Muscle of leg (tissue), 3 donors: ENCODE measurements at regions not wholly inside any gene's neighbourhood (a gene's known extent, or its start where the extent isn't known, plus 50 kb on each side); places are given as distances from the start of the nearest gene placed in this dataset.
A peak's percentile ranks its signal among the peaks of the same experiment; 100 is the strongest.

Experiments used
- DNase-seq: peaks from one replicate; pipeline ENCODE4 v3.0.0; 2013
- H3K27ac ChIP-seq: one replicate; pipeline ENCODE4 v1.5.1; 2013; ENCODE audit warnings: mild to moderate bottlenecking, low read length, control low read depth
- H3K27me3 ChIP-seq: one replicate; pipeline ENCODE4 v1.6.1; 2013; ENCODE audit warnings: low read length; ENCODE audit not compliant: control insufficient read depth, insufficient read depth
- H3K36me3 ChIP-seq: one replicate; pipeline ENCODE4 v1.6.1; 2013; ENCODE audit warnings: low read length; ENCODE audit not compliant: control insufficient read depth, insufficient read depth
- H3K4me1 ChIP-seq: one replicate; pipeline ENCODE4 v1.6.1; 2013; ENCODE audit warnings: low read length; ENCODE audit not compliant: control insufficient read depth, insufficient read depth
- H3K4me3 ChIP-seq: one replicate; pipeline ENCODE4 v1.5.1; 2013; ENCODE audit warnings: low read length, control low read depth
- H3K9me3 ChIP-seq: replicated peaks from 2 replicates; pipeline ENCODE4 v1.6.1; 2013; ENCODE audit warnings: low read depth, low read length; ENCODE audit not compliant: control insufficient read depth
- WGBS: methylation state at CpG from one replicate; pipeline ENCODE4 v1.1.5; 2013; ENCODE audit warnings: missing lambda C conversion rate; ENCODE audit not compliant: insufficient coverage; 5-methylcytosine and 5-hydroxymethylcytosine counted together

GRCh38 chr3:111311126-111311525, 230.9 kb upstream of the CD96 start:
- Histone ChIP-seq H3K27ac (no peak overlapping the region), H3K4me3 (no peak overlapping the region), H3K4me1 (peaks cover 5% of the 10 kb centered on the region), H3K9me3 (no peaks in the 10 kb centered on the region), H3K36me3 (no peaks in the 10 kb centered on the region), H3K27me3 (no peaks in the 10 kb centered on the region)
- no peak for DNase-seq

GRCh38 chr3:111311709-111312235, 230.2 kb upstream of the CD96 start:
- Histone ChIP-seq H3K4me3 (no peak overlapping the region), H3K36me3 (no peaks in the 10 kb centered on the region), H3K27ac (no peak overlapping the region), H3K27me3 (no peaks in the 10 kb centered on the region), H3K4me1 (peaks cover 7% of the 10 kb centered on the region), H3K9me3 (no peaks in the 10 kb centered on the region)
- no peak for DNase-seq
- WGBS, result 56% methylated on average over 1 of the region's 2 CpGs

GRCh38 chr3:111314181-111314873, 227.7 kb upstream of the CD96 start:
- Histone ChIP-seq H3K36me3 (no peaks in the 10 kb centered on the region), H3K4me3 (no peak overlapping the region), H3K27me3 (no peaks in the 10 kb centered on the region), H3K27ac (no peak overlapping the region), H3K4me1 (peaks cover 7% of the 10 kb centered on the region), H3K9me3 (no peaks in the 10 kb centered on the region)
- DNase-seq, result peak; percentile 35

GRCh38 chr3:111314898-111315297, 227.1 kb upstream of the CD96 start:
- H3K4me1 ChIP-seq, result peaks cover 7% of the 10 kb centered on the region
- no peaks in the 10 kb centered on the region for H3K9me3 ChIP-seq
- H3K27me3 ChIP-seq, result no peaks in the 10 kb centered on the region
- no peaks in the 10 kb centered on the region for H3K36me3 ChIP-seq
- no peak overlapping the region for H3K27ac ChIP-seq
- H3K4me3 ChIP-seq, result no peak overlapping the region
- DNase-seq, result peak; percentile 68
- 20% methylated on average over 1 of the region's 5 CpGs for WGBS

- peak; percentile 74 for DNase-seq
- H3K27me3 ChIP-seq, result no peaks in the 10 kb centered on the region
- no peaks in the 10 kb centered on the region for H3K36me3 ChIP-seq
- 20% methylated on average over 2 of the region's 4 CpGs for WGBS
- no peak overlapping the region for H3K4me3 ChIP-seq
- H3K9me3 ChIP-seq, result no peaks in the 10 kb centered on the region
- H3K4me1 ChIP-seq, result peaks cover 7% of the 10 kb centered on the region
- H3K27ac ChIP-seq, result no peak overlapping the region
Observed at GRCh38 chr3:111315930-111316587, 225.9 kb upstream of the CD96 start.

GRCh38 chr3:111318289-111318688, 223.7 kb upstream of the CD96 start:
- no CpG with 5 or more reads among the region's 2 CpGs for WGBS
- Histone ChIP-seq H3K4me1 (peaks cover 11% of the 10 kb centered on the region), H3K36me3 (no peaks in the 10 kb centered on the region), H3K4me3 (no peak overlapping the region), H3K27me3 (no peaks in the 10 kb centered on the region), H3K27ac (no peak overlapping the region), H3K9me3 (no peaks in the 10 kb centered on the region)
- DNase-seq, result no peak

GRCh38 chr3:111319598-111319997, 222.4 kb upstream of the CD96 start:
- WGBS, result no CpG with 5 or more reads among the region's 1 CpG
- Histone ChIP-seq H3K36me3 (no peaks in the 10 kb centered on the region), H3K4me3 (no peak overlapping the region), H3K27me3 (no peaks in the 10 kb centered on the region), H3K9me3 (no peaks in the 10 kb centered on the region), H3K27ac (no peak overlapping the region), H3K4me1 (peaks cover 11% of the 10 kb centered on the region)
- no peak for DNase-seq

GRCh38 chr3:111321786-111322185, 220.2 kb upstream of the CD96 start:
- Histone ChIP-seq H3K27ac (no peak overlapping the region), H3K27me3 (no peaks in the 10 kb centered on the region), H3K4me3 (no peak overlapping the region), H3K9me3 (no peaks in the 10 kb centered on the region), H3K36me3 (no peaks in the 10 kb centered on the region), H3K4me1 (peaks cover 4% of the 10 kb centered on the region)
- WGBS, result 33% methylated on average over 1 of the region's 4 CpGs
- peak; percentile 14 for DNase-seq

- H3K4me1 ChIP-seq, result peaks cover 4% of the 10 kb centered on the region
- H3K27ac ChIP-seq, result no peak overlapping the region
- 88% methylated on average over 3 of the region's 3 CpGs for WGBS
- no peaks in the 10 kb centered on the region for H3K27me3 ChIP-seq
- H3K9me3 ChIP-seq, result no peaks in the 10 kb centered on the region
- H3K36me3 ChIP-seq, result no peaks in the 10 kb centered on the region
- no peak overlapping the region for H3K4me3 ChIP-seq
- DNase-seq, result no peak
Observed at GRCh38 chr3:111323019-111323418, 219.0 kb upstream of the CD96 start.

- Histone ChIP-seq H3K4me3 (no peak overlapping the region), H3K27ac (no peak overlapping the region), H3K36me3 (no peaks in the 10 kb centered on the region), H3K9me3 (no peaks in the 10 kb centered on the region), H3K27me3 (no peaks in the 10 kb centered on the region), H3K4me1 (peaks cover 4% of the 10 kb centered on the region)
- DNase-seq, result no peak
- no CpG with 5 or more reads among the region's 2 CpGs for WGBS
Observed at GRCh38 chr3:111324151-111324550, 217.8 kb upstream of the CD96 start.
